RWPE1 (cell line): ENCODE measurements at regions not wholly inside any gene's neighbourhood (a gene's known extent, or its start where the extent isn't known, plus 50 kb on each side); places are given as distances from the start of the nearest gene placed in this dataset.
"Not testable (repeated sequence)": the region's sequence is repeated elsewhere in the genome, so short reads cannot be mapped to it uniquely, and the experiment has no call there.

Source experiments
- CTCF ChIA-PET: fragments of 350-600 bp; sonication (Branson Sonifier 250); formaldehyde crosslinking; extraction: SDS; loops from one replicate; lab custom pipeline; 2021; lab: Yijun Ruan, JAX
- POLR2A ChIA-PET: fragments of 400-600 bp; formaldehyde crosslinking; extraction: SDS; loops from one replicate; lab custom pipeline; 2020; ENCODE audit warnings: antibody characterized with exemption; ENCODE audit not compliant: low non-redundant PET; lab: Yijun Ruan, JAX
- DNase-seq: peaks from one replicate; pipeline ENCODE4 v3.0.0; 2012; ENCODE audit warnings: low spot score
- H3K27ac ChIP-seq: fragments of 450-650 bp; 2 replicates; pipeline ENCODE4 v1.5.1; 2017

DNA sequence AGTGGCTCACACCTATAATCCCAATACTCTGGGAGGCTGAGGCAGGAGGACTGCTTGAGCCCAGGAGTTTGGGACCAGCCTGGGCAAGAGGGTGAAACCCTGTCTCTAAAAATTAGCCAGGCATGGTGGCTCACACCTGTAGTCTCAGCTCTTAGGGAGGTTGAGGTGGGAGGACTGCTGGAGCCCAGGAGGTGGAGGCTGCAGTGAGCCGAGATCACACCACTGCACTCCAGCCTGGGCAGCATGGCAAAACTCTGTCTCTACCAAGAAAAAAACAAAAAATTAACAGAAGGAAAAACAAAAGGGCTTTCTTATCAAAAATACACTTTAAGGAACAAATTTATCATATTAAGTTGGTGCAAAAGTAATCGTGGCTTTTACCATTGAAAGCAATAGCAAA, 51.8 kb upstream of the TNK2 start:
- DNase-seq, H3K27ac ChIP-seq, CTCF ChIA-PET, POLR2A ChIA-PET: not testable (repeated sequence)

DNA sequence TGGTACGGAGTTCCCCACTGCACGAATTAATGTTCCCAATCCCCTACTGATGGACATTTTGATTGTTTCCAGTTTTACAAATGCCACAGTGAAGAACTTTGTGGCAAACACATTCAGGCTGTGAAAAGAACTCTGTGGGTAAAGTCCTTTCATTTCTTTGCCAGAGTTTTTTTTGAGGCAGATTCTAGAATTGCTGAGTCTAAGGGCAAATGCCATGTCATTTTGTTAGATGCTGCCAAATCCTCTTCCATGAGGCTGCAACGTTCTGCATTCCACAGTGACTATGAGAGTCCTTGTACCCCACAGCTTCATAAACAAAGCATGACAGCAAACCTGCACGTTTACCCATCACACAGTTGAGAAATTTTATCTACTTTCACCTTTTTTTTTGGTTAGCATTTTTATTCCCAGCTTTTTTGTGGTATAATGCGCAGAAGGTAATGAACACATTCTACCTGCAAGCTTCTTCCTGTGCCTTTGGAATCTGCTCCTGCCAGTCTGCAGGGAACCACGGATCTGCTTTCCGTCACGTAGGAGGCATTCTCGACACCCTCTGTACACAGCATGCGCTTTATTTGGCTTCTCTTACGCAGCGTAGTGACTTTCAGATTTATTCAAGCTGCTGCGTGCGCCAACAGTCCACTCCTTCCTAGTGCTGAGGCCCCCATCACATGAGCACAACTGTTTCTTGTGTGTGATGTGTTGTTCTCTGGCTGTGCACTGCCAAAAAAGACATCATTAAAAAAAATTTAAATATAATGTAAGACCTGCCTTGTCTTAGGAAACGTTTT, 51.2 kb upstream of the TNK2 start:
- POLR2A ChIA-PET, H3K27ac ChIP-seq, CTCF ChIA-PET, DNase-seq: not testable (repeated sequence)

DNA sequence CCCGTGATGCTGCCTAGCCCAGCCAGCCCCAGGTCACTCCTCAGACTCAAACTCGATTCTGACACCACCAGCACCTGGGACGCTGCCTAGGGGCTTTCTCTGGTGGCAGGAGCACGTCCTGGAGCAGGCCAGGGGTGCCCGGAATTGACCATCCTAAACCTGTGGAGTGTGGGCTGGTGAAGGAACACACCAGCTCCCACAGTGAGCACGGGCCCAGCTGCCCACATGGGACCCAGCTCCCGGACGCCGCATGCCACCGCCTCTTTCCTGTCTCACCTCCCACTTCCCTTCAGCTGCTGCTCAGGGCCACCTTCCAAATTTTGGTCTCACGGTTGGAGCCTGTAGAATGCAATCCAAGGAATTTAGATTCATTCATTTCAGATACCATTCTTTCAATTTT, 50.4 kb upstream of the TNK2 start:
- CTCF ChIA-PET, POLR2A ChIA-PET, H3K27ac ChIP-seq, DNase-seq: not testable (repeated sequence)
